ENCODE measurements at regions not wholly inside any gene's neighbourhood (a gene's known extent, or its start where the extent isn't known, plus 50 kb on each side); places are given as distances from the start of the nearest gene placed in this dataset.

DNA sequence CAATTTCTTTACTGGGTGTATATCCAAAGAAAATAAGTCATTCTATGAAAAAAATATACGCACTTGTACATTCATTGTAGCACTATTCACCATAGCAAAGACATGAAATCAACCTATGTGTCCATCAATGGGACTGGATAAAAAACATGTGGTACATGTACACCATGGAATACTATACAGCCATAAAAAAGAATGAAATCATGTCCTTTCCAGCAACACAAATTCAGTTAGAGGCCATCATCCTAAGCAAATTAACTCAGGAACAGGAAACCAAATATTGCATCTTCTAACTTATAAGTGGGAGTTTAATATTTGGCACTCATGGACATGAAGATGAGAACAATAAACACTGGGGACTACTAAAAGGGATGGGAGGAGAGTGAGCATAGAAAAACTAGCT, 325.7 kb downstream of the TGFB2 start:
- no peak for TF ChIP-seq EP300 (IDR thresholded peaks at IDR 0.05)
- TF ChIP-seq, protein P1, sequence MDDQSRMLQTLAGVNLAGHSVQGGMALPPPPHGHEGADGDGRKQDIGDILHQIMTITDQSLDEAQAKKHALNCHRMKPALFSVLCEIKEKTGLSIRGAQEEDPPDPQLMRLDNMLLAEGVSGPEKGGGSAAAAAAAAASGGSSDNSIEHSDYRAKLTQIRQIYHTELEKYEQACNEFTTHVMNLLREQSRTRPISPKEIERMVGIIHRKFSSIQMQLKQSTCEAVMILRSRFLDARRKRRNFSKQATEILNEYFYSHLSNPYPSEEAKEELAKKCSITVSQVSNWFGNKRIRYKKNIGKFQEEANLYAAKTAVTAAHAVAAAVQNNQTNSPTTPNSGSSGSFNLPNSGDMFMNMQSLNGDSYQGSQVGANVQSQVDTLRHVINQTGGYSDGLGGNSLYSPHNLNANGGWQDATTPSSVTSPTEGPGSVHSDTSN (IDR thresholded peaks at IDR 0.05), result no peak
- TF ChIP-seq, protein P2, sequence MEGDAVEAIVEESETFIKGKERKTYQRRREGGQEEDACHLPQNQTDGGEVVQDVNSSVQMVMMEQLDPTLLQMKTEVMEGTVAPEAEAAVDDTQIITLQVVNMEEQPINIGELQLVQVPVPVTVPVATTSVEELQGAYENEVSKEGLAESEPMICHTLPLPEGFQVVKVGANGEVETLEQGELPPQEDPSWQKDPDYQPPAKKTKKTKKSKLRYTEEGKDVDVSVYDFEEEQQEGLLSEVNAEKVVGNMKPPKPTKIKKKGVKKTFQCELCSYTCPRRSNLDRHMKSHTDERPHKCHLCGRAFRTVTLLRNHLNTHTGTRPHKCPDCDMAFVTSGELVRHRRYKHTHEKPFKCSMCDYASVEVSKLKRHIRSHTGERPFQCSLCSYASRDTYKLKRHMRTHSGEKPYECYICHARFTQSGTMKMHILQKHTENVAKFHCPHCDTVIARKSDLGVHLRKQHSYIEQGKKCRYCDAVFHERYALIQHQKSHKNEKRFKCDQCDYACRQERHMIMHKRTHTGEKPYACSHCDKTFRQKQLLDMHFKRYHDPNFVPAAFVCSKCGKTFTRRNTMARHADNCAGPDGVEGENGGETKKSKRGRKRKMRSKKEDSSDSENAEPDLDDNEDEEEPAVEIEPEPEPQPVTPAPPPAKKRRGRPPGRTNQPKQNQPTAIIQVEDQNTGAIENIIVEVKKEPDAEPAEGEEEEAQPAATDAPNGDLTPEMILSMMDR (IDR thresholded peaks at IDR 0.05), result no peak
- TF ChIP-seq KDM5A (IDR thresholded peaks at IDR 0.05), result no peak
- TF ChIP-seq CHD2 (IDR thresholded peaks at IDR 0.05; ENCODE audit: low read length, partially characterized antibody), result no peak
- TF ChIP-seq, protein P3, sequence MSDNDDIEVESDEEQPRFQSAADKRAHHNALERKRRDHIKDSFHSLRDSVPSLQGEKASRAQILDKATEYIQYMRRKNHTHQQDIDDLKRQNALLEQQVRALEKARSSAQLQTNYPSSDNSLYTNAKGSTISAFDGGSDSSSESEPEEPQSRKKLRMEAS (IDR thresholded peaks at IDR 0.05), result no peak
- no peak for TF ChIP-seq MYC (IDR thresholded peaks at IDR 0.05; ENCODE audit: borderline replicate concordance, low read length)
- TF ChIP-seq ZFP36 (IDR thresholded peaks at IDR 0.05; ENCODE audit: borderline replicate concordance, partially characterized antibody), result no peak
- no peak for TF ChIP-seq PHF8 (IDR thresholded peaks at IDR 0.05; ENCODE audit: borderline replicate concordance, low read depth)
- no peak for TF ChIP-seq POLR2A (IDR thresholded peaks at IDR 0.05; ENCODE audit: low read length)
- TF ChIP-seq JUNB (IDR thresholded peaks at IDR 0.05), result no peak
